ENCODE measurements at regions not wholly inside any gene's neighbourhood (a gene's known extent, or its start where the extent isn't known, plus 50 kb on each side); places are given as distances from the start of the nearest gene placed in this dataset.

- DNase-seq (ENCODE audit: low read depth in 4 of 4, low spot score in 3 of 4): no peak
These were observed 179.0 kb downstream of the ADGRA3 start for GRCh38 chr4:22336822-22337221.

- no peak for DNase-seq (ENCODE audit: low read depth in 4 of 4, low spot score in 3 of 4)
These were observed 181.7 kb downstream of the ADGRA3 start for GRCh38 chr4:22334155-22334554.

DNA sequence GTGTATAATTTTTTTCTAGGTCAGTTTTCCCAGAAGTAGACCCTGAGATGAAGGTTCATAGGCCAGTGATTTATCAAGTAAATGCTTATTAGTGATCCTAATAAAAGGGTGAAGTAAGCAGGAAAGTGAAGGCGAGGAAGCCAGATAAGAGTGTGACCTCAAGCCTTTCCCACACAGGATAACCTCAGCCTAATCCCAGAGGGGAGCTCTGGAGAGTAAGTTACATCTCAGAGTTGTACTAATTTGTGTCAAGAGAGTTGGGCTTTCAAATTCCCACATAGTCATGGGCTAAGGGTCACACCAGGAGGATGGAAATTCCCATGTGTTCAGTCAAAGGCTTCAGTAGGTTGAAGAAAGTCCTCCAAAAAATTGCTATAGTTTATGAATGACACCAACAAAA is 191.4 kb downstream of the ADGRA3 start:
- no peak for DNase-seq (ENCODE audit: low read depth in 4 of 4, low spot score in 3 of 4)

DNA sequence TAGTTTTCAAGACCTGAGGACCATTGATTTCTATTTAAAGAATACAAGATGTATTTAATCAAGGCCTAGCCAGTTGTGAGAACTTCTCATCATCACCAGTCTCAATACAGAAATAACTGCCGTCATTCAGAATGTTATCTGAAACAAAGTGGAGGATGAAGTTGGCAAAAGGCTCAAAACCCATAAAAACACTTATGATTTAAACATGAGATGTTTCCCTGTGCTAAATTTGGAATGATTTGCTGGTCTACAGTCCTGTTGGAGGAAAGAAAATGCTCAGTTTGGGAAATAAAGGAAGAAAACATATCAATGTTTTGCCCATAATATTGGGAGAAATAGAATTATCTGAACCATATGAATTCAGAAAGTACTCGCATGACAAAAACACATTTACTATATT is 192.2 kb downstream of the ADGRA3 start:
- DNase-seq (ENCODE audit: low read depth in 4 of 4, low spot score in 3 of 4): no peak

DNA sequence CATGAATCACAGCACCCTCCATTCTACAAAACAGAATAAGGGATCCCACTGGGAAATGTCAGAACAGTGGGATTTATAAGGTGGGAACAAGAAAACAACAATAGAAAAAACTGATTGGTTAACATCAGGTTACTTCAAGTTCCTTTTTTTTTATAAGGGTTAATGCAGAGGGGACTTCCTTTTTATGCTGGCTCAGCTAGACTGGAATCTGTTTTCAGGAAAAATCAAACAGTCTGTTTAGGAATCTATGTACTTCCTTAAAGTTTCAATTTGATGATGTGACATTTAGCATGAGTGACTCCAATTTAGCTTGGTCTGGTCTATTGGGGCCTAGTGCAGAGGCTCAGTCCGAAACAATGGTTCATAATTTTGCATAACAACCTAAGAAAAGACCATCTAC is 192.9 kb downstream of the ADGRA3 start:
- no peak for DNase-seq (ENCODE audit: low read depth in 4 of 4, low spot score in 3 of 4)

GRCh38 chr4:22315628-22316027 is 200.2 kb downstream of the ADGRA3 start:
- DNase-seq (ENCODE audit: low read depth in 4 of 4, low spot score in 3 of 4): no peak

DNA sequence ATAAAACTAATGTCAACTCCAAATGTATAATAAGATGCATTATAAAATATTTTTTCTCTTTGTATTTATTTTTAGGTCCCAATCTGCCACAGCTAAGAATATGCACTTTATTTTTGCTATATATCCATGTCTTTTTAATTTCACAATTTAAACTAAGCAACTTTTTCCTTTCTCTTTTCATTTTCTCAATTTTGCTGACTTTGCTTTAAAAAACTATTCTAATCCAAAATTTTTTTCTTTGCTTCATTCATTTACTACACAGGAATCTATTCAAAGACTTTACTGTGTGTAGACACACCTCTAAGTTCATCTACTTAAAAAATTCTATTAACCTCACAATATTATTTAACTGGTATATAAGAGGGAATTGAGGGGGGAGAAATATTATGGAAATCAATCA is 201.9 kb downstream of the ADGRA3 start:
- no peak for DNase-seq (ENCODE audit: low read depth in 4 of 4, low spot score in 3 of 4)

GRCh38 chr4:22312113-22312512 is 203.8 kb downstream of the ADGRA3 start:
- DNase-seq (ENCODE audit: low read depth in 4 of 4, low spot score in 3 of 4): no peak

DNA sequence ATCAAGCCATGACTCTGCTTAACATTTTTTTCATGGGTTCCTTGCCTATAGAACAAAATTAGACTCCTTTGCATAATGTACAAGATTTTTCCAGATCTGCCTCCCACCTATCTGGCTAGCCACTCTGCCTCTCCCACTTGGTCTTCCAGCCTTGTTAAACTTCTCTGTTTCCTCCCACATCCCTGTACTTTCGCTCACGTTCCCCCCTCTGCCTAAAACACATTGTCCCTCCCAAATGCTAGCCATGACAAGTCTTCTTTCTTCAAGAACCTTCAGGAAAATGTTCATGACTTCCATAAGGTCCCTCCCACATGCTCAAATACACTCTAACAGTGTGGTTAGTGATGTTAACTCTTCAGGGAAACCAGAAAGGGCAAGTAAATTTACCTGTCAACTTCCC is 214.6 kb downstream of the ADGRA3 start:
- DNase-seq (ENCODE audit: low read depth in 4 of 4, low spot score in 3 of 4): no peak

GRCh38 chr4:22299678-22300077 is 216.2 kb downstream of the ADGRA3 start:
- no peak for DNase-seq (ENCODE audit: low read depth in 4 of 4, low spot score in 3 of 4)

- DNase-seq (ENCODE audit: low read depth in 4 of 4, low spot score in 3 of 4): no peak
These were observed 228.2 kb downstream of the ADGRA3 start for GRCh38 chr4:22287631-22288030.

- DNase-seq (ENCODE audit: low read depth in 4 of 4, low spot score in 3 of 4): no peak
These were observed 247.4 kb downstream of the ADGRA3 start for GRCh38 chr4:22268350-22269025.

- no peak for DNase-seq (ENCODE audit: low read depth in 4 of 4, low spot score in 3 of 4)
These were observed 251.6 kb downstream of the ADGRA3 start for GRCh38 chr4:22264261-22264660.

DNA sequence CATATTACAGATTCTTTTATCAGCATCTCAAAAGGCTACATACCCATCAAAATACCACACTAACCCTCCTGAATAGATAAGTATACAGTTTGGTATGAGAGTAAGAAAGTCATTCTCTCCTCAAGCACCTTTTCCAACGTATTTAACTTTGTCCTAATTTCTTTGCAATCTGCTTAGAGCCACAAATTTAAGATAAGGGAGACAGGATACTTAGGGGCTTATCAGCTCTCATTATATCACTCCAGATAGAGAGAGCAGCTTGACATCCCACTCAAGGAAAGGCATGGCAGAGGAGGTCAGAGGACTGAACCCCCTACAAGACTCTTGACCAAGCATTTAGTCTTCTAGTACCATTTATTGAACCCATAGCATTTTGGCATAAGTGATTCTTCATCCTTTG is 262.4 kb downstream of the ADGRA3 start:
- DNase-seq (ENCODE audit: low read depth in 4 of 4, low spot score in 3 of 4): no peak

DNA sequence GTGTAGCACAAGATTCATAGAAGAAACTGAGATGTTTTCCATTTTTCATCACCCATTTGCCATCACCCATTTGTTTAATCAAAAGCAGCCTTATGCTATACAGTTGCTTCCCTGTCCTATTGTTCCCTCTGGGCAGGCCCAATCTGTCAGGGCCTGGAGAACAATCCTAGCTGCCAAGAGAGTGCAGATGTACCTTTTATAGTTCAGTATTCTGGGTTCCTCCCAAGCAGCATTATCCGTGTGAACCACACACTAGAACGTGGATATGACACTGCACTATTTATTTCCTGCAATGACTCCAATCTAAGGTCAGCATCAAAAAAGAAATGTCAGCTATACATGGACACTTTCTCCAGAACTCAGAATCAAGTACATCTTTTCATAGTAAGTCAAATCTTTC is 269.0 kb downstream of the ADGRA3 start:
- DNase-seq (ENCODE audit: low read depth in 4 of 4, low spot score in 3 of 4): no peak

DNA sequence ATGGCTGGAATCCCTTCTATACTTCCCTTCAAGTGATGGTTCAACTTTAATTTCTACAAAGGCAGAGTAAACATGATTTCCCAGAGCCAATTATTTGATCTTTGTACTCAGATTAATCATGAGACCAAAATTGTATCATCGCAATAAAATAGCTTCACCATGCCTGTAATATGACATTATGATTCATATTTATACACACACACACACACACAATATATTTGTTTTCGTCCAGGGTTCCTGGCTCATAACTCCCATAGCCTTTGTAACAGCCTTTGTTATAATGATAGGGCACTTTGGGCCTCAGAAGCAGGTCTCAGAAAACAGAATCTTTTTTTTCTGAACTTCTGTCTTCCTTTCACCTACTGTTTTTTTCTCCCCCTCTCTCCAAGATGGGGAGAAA is 270.6 kb downstream of the ADGRA3 start:
- no peak for DNase-seq (ENCODE audit: low read depth in 4 of 4, low spot score in 3 of 4)

DNA sequence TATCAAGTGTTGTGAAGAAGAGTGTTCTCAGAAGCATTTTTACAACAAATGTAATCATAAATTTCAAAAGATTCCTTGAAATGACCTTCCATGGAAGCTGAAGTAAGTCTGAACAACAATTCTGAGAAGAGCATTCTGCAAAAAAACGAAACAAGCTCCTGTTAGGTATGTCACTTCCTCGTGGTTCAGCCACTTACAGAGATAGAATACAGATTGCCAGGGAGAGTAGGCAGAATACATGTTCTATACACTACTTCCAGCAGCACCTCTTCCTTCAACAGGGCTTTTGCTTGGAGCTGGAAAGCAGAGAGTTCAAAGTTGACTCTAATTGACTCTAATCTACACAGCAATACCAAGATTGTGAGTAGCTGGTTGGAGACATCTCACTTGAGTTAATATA is 274.5 kb downstream of the ADGRA3 start:
- no peak for DNase-seq (ENCODE audit: low read depth in 4 of 4, low spot score in 3 of 4)

DNA sequence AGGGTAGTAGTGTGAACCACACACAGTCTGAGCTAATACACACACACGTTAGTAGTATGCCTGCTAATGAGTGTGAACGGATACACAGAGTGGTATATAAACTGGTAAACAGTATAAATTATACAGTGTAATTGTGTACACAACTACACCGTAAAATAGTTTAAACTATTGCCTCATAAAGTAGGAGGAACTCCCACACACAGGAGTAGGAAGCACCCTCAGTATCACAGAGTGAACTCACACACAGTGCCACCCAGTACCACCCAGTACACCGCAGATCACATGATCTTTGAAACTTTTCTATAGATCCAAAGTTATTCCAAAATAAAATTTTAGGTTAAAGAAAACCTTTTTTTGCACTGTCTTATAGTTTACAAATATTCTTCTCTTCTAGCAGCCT is 275.1 kb downstream of the ADGRA3 start:
- DNase-seq (ENCODE audit: low read depth in 4 of 4, low spot score in 3 of 4): no peak

- DNase-seq (ENCODE audit: low read depth in 4 of 4, low spot score in 3 of 4): no peak
These were observed 277.1 kb downstream of the ADGRA3 start for GRCh38 chr4:22238742-22239141.

DNA sequence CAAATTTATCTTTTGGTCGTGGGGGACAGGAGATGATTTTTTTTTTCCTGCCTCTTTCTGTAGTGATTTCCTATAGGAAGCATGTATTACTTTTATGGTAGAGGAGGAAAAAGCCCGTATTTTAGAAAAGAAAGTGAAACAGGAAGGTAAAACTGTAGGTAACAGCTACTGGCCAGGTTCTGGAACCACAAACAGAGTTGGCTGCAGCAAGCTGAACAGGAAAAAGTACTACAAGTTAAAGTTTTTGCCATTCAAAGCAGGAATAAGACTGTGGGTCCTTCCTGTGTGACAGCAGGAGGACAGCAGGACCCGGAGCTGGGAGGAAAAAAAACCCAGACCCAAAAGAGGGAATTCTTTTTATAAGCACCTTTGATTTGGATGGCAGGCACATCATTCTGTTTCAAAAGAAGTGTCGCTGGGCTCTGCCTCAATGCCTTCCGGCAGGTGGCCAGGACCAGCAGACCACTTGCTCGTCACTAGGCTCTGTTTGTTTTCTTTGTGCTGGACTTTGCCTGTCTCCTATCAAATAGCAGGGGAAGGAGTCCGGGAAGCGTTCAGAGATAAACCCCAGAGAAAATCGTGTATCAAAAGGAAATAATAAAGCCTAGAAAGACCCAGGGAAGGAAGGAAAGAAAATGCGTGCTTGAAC is 277.9 kb downstream of the ADGRA3 start:
- DNase-seq (ENCODE audit: low read depth in 4 of 4, low spot score in 3 of 4): peak in 1 of 4 donors; percentile 14

DNA sequence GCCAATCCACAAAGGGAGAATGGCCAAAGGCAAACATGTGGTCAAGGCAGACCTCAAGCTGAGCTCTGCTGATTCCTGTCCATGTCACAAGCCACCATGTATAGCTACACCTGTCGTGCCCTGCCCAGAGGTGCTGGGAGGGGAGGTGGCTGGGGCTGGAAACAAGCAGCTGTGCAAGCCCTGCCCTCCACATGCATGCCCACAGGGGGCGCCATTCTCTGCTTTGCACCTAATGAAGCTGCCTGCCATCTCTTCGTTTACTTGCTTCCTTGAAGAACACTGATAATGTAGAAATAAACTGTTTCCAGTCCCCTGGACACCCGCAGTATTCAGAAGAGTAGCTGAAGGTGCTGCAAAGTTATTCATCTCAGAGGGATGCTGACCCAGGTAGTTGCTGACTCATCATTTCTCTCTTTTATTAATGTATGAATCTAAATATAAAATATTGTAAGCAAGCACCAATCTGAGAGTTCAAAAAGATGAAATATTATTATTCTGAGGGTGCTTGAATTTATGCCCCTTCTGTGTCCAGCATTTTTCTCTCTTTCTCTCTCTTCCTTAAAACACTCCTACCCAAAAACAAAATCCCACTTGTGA is 278.6 kb downstream of the ADGRA3 start:
- DNase-seq (ENCODE audit: low read depth in 4 of 4, low spot score in 3 of 4): no peak

DNA sequence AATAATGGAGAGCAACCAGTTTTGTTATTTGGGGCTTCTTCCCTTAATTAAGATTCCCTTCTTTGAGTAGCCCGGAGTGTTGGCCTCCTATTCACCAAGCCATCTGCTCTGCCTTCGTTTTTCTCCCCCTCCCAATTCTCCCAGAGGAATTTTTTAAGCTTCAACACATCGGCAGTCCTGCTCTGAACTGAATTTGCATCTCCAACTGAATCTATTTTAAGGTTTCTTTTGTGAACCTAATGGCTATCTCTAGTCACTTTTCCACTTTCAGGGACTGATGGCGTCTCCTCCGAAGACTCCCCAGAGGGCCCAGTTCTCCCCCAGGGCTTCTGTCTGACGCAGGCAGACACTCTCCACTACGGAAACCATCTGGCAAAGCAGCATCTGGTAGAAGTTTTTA is 280.2 kb downstream of the ADGRA3 start:
- DNase-seq (ENCODE audit: low read depth in 4 of 4, low spot score in 3 of 4): no peak
